ENCODE measurements at regions not wholly inside any gene's neighbourhood (a gene's known extent, or its start where the extent isn't known, plus 50 kb on each side); places are given as distances from the start of the nearest gene placed in this dataset.

DNA sequence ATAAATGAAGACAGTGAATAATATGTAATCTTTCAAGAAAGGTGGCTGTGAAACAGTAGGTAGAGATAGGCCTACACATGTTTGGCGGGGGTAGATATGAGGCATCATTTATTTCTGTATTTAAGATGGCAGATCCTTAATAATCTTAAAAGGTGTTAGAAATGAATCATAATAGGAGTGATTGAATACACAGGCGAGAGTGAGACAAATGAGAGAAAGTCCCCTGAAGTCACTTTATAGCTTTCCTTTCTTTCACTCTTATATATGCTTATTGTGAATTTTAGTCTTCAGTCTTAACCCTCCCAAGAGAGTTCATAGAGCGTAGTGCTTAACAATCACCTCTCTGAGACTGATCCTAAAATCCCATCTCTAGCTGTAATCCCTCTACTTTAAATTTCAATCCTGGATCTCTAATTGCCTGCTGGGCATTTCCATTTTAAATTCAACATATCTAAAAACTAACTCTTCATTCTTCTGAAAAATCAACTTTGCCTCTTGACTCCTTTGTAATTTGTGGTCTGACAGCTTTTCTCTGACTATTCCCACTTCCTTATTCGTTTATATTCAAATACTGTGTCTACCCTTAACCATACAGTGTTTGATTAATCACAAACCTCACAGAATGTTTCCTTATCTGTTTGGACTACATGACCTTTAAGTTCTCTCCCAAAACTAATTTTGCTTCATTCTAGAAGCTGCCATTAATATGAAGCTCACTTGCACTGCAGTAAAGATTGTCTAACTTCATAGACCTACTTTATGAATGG, 463.7 kb upstream of the FSIP2 start:
- TF ChIP-seq EZH2 (IDR thresholded peaks at IDR 0.05; ENCODE audit: insufficient read depth, low read length) = no peak
- TF ChIP-seq, protein P1, sequence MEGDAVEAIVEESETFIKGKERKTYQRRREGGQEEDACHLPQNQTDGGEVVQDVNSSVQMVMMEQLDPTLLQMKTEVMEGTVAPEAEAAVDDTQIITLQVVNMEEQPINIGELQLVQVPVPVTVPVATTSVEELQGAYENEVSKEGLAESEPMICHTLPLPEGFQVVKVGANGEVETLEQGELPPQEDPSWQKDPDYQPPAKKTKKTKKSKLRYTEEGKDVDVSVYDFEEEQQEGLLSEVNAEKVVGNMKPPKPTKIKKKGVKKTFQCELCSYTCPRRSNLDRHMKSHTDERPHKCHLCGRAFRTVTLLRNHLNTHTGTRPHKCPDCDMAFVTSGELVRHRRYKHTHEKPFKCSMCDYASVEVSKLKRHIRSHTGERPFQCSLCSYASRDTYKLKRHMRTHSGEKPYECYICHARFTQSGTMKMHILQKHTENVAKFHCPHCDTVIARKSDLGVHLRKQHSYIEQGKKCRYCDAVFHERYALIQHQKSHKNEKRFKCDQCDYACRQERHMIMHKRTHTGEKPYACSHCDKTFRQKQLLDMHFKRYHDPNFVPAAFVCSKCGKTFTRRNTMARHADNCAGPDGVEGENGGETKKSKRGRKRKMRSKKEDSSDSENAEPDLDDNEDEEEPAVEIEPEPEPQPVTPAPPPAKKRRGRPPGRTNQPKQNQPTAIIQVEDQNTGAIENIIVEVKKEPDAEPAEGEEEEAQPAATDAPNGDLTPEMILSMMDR (IDR thresholded peaks at IDR 0.05; ENCODE audit: insufficient read depth, low read depth, low read length) = no peak
